ENCODE measurements at regions not wholly inside any gene's neighbourhood (a gene's known extent, or its start where the extent isn't known, plus 50 kb on each side); places are given as distances from the start of the nearest gene placed in this dataset.

GRCh38 chr3:174439331-174440252, 419.5 kb upstream of the NAALADL2 start:
- FAIRE-seq = peak; percentile 73
- dilution Hi-C loops (cut with MboI; ENCODE audit: extremely low pct_ligation_motif_present, low sequenced_read_pairs) = no loop called here

GRCh38 chr3:174440253-174440701, 418.9 kb upstream of the NAALADL2 start:
- Histone ChIP-seq H3K9ac (ENCODE audit: control insufficient read depth, extremely low read depth, insufficient read depth, low read length) (peak overlapping the region; percentile 86), H3K4me2 (ENCODE audit: control insufficient read depth, extremely low read depth, insufficient read depth, low read depth, low read length) (peak overlapping the region; percentile 97), H3K4me1 (ENCODE audit: control insufficient read depth, extremely low read depth, insufficient read depth, low read length) (peaks cover 23% of the 10 kb centered on the region), H3K27me3 (ENCODE audit: control insufficient read depth, extremely low read depth, insufficient read depth, low read length) (no peaks in the 10 kb centered on the region), H3K9me1 (ENCODE audit: control insufficient read depth, extremely low read depth, insufficient read depth, low read length) (no peaks in the 10 kb centered on the region), H3K9me3 (ENCODE audit: control insufficient read depth, low read depth, low read length) (no peaks in the 10 kb centered on the region), H3K27ac (ENCODE audit: control insufficient read depth, insufficient read depth, low read length) (peak overlapping the region; percentile 76), H3K36me3 (ENCODE audit: control insufficient read depth in 2 of 2, extremely low read depth in 1 of 2, insufficient read depth in 2 of 2, low read length in 2 of 2) (no peaks in the 10 kb centered on the region), H3K4me3 (ENCODE audit: control insufficient read depth in 2 of 3, extremely low read depth in 1 of 3, insufficient read depth in 2 of 3, low read depth in 1 of 3, low read length in 3 of 3) (peak overlapping the region; percentile 73 to 94 (median 91)), H2AFZ (ENCODE audit: control insufficient read depth, low read length) (peak overlapping the region; percentile 51), H3K79me2 (ENCODE audit: control insufficient read depth, insufficient read depth, low read length) (no peaks in the 10 kb centered on the region), H4K20me1 (ENCODE audit: control insufficient read depth, extremely low read depth, insufficient read depth, low read length) (no peaks in the 10 kb centered on the region)
- dilution Hi-C loops (cut with MboI; ENCODE audit: extremely low pct_ligation_motif_present, low sequenced_read_pairs) = no loop called here
- no peak for FAIRE-seq
- no peak for TF ChIP-seq CTCF (optimal IDR thresholded peaks at IDR 0.05 in 1 of 3, IDR thresholded peaks at IDR 0.05 in 1 of 3, conservative IDR thresholded peaks at IDR 0.05 in 1 of 3; ENCODE audit: extremely low read depth in 1 of 3, insufficient read depth in 2 of 3, low read length in 3 of 3)
- no peak for TF ChIP-seq EZH2 (IDR thresholded peaks at IDR 0.05; ENCODE audit: low read length)
- DNase-seq (ENCODE audit: low read depth, low spot score) = no peak

More at GRCh38 chr3:174439331-174440252, 419.5 kb upstream of the NAALADL2 start:
- TF ChIP-seq CTCF (optimal IDR thresholded peaks at IDR 0.05 in 1 of 3, IDR thresholded peaks at IDR 0.05 in 1 of 3, conservative IDR thresholded peaks at IDR 0.05 in 1 of 3; ENCODE audit: extremely low read depth in 1 of 3, insufficient read depth in 2 of 3, low read length in 3 of 3) (no peak), EZH2 (IDR thresholded peaks at IDR 0.05; ENCODE audit: low read length) (no peak)
- Histone ChIP-seq H3K9me1 (ENCODE audit: control insufficient read depth, extremely low read depth, insufficient read depth, low read length) (no peaks in the 10 kb centered on the region), H3K4me1 (ENCODE audit: control insufficient read depth, extremely low read depth, insufficient read depth, low read length) (peaks cover 23% of the 10 kb centered on the region), H2AFZ (ENCODE audit: control insufficient read depth, low read length) (peak overlapping the region; percentile 51), H3K4me3 (ENCODE audit: control insufficient read depth in 2 of 3, extremely low read depth in 1 of 3, insufficient read depth in 2 of 3, low read depth in 1 of 3, low read length in 3 of 3) (peak overlapping the region; percentile 7 to 94 (median 91)), H4K20me1 (ENCODE audit: control insufficient read depth, extremely low read depth, insufficient read depth, low read length) (no peaks in the 10 kb centered on the region), H3K36me3 (ENCODE audit: control insufficient read depth in 2 of 2, extremely low read depth in 1 of 2, insufficient read depth in 2 of 2, low read length in 2 of 2) (no peaks in the 10 kb centered on the region), H3K4me2 (ENCODE audit: control insufficient read depth, extremely low read depth, insufficient read depth, low read depth, low read length) (peak overlapping the region; percentile 97), H3K27ac (ENCODE audit: control insufficient read depth, insufficient read depth, low read length) (peak overlapping the region; percentile 76), H3K9me3 (ENCODE audit: control insufficient read depth, low read depth, low read length) (no peaks in the 10 kb centered on the region), H3K9ac (ENCODE audit: control insufficient read depth, extremely low read depth, insufficient read depth, low read length) (peak overlapping the region; percentile 86), H3K27me3 (ENCODE audit: control insufficient read depth, extremely low read depth, insufficient read depth, low read length) (no peaks in the 10 kb centered on the region), H3K79me2 (ENCODE audit: control insufficient read depth, insufficient read depth, low read length) (no peaks in the 10 kb centered on the region)
- no peak for DNase-seq (ENCODE audit: low read depth, low spot score)

Data from keratinocyte (primary cell).